ENCODE measurements at regions not wholly inside any gene's neighbourhood (a gene's known extent, or its start where the extent isn't known, plus 50 kb on each side); places are given as distances from the start of the nearest gene placed in this dataset.
A peak's percentile ranks its signal among the peaks of the same experiment; 100 is the strongest.

- intact Hi-C loops (cut with DNase I), result no loop called here
- DNase-seq, result peak in 2 of 10 donors; percentile 26 to 32
These were observed 505.3 kb downstream of the SOX6 start for GRCh38 chr11:15851051-15851498.

GRCh38 chr11:15852179-15852578, 504.2 kb downstream of the SOX6 start:
- no peak for DNase-seq
- intact Hi-C loops (cut with DNase I), result no loop called here

DNA sequence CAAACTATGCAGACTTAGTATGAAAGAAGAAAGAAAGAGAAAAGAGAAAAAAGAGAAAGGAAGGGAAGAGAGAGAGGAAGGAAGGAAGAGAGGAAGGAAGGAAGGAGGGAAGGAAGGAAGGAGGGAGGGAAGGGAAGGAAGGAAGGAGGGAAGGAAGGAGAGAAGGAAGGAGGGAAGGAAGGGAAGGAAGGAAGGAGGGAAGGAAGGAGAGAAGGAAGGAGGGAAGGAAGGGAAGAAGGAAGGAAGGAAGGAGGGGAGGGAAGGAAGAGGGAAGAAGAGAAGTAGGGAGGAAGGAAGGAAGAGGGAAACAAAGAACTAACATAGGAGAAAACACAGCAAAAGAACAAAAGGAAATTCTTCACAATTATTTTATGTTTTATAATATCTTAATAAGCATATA, 502.1 kb downstream of the SOX6 start:
- DNase-seq, result no peak
- intact Hi-C loops (cut with DNase I), result no loop called here

GRCh38 chr11:15858881-15859280, 497.5 kb downstream of the SOX6 start:
- intact Hi-C loops (cut with DNase I), result no loop called here
- DNase-seq, result no peak

DNA sequence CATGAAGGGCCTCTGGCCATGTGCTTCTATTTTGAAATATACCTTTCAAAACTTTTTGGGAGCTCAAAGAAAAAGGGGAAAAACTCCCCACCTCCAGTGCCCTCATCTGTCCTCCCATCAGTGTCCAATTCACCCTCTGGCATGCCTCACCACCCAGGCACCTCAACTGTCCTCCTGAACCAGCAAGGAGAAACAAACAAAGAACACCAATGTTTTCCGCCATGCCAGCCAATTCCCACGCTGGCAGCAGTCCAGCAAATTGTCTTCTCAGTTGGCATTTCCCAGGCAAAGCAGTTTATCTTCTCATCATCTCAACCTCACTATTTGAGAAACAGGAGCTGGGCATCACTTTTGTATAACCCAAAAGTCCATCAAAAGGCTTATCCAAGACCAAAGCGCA, 496.9 kb downstream of the SOX6 start:
- intact Hi-C loops (cut with DNase I), result no loop called here
- DNase-seq, result no peak

GRCh38 chr11:15861256-15861655, 495.1 kb downstream of the SOX6 start:
- intact Hi-C loops (cut with DNase I), result no loop called here

DNA sequence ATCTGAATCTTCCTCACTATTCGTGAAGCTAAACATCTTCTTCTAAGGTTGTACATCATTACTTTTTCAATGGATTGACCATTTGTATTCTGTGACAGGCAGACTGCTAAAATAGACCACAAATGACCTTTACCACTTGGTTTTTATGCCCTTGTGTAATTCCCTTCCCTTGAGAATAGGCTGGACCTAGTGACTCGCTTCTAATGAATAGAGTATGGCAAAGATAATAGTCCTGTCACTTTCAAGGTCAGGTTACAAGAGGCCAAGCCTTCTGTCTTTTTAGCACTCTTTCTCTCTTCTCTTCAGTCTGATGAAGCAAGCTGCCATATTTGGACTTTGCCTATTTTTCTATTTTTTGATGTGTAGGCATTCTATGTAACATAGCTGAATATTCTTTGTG, 492.9 kb downstream of the SOX6 start:
- no peak for DNase-seq
- intact Hi-C loops (cut with DNase I), result no loop called here

More at GRCh38 chr11:15861256-15861655, 495.1 kb downstream of the SOX6 start:
- DNase-seq, result no peak

DNA sequence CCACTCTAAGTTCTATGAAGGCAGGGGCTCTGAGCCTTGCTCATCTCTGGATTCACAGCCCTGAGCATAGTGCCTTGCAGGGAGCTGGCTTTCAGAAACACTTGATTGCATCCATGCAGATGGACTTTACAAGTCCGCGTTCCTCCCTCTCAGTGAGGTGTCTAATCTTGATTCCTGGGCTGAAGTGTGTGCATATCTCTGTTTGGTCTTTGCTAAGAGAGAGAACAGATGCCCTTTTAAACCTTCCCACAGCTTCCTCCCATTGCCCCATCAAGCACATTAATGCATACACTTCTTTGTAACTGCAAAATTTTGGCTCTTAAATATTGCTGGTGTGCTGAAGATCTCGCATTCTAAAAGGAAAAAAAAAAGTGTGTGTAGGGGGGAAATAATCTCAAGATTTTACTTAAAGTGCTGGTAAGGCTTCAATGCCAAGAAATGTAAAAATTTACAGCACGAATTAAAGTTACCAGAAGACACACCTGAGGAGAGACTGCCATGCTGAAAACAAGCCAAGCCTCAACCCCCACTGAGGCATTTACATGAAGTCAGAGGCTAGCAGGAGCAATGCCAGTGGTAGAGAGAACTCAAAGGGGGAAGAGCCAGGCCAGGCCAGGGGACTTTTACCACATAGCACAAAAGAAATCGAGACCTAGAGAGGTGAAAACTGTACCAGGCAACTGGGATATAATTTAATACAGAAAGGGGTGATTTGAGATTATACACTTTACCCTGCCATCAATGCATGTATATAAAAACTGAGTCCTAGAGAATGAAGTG, 492.1 kb downstream of the SOX6 start:
- DNase-seq, result no peak
- intact Hi-C loops (cut with DNase I), result no loop called here

- intact Hi-C loops (cut with DNase I), result no loop called here
- DNase-seq, result no peak
These were observed 490.9 kb downstream of the SOX6 start for GRCh38 chr11:15865212-15865987.

- no peak for DNase-seq
- intact Hi-C loops (cut with DNase I), result no loop called here
These were observed 488.5 kb downstream of the SOX6 start for GRCh38 chr11:15867871-15868270.

DNA sequence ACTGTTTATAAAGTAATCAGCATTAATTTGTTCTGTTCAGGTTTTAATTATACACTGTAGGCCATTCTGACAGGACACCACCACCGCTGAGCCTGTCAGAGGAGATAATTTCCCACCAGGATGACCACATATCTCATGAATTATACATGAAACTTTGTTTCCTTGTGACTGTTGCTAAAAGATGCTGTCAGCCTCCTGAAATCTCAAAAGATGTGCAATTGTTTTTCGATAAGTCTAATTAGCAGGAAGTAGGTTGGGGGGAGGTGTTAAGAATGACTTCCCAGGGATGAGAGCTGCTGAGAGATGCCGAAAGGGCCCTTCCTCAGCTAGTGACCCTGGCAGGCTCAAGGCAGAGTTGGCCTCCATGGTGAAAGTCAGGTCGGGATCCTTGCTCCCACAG, 485.4 kb downstream of the SOX6 start:
- no peak for DNase-seq
- intact Hi-C loops (cut with DNase I), result no loop called here

GRCh38 chr11:15871904-15872626, 484.3 kb downstream of the SOX6 start:
- intact Hi-C loops (cut with DNase I), result no loop called here
- DNase-seq, result no peak

GRCh38 chr11:15873501-15873900, 482.8 kb downstream of the SOX6 start:
- no peak for DNase-seq
- intact Hi-C loops (cut with DNase I), result no loop called here

- intact Hi-C loops (cut with DNase I), result no loop called here
- no peak for DNase-seq
These were observed 481.6 kb downstream of the SOX6 start for GRCh38 chr11:15874704-15875103.

DNA sequence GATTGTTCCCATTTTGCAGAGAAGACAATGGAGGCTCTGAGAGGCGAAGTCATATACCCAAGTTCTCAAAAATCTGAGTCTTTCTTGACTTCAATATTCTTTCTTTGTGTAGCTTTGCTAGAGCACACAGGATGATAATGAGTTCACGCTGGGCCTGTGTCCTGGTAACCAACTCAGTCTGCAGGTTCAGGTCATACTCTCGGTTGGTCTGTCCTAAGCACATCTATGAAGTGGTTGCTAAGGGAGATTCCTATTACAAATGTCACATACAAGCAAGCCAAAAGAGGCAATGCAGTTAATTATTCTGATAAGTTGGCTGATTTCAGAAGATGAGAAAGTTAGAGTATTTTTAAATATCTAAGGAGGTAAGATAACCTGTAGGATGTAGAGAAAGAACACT, 481.0 kb downstream of the SOX6 start:
- intact Hi-C loops (cut with DNase I), result no loop called here
- no peak for DNase-seq

- DNase-seq, result no peak
- intact Hi-C loops (cut with DNase I), result no loop called here
These were observed 480.4 kb downstream of the SOX6 start for GRCh38 chr11:15875943-15876342.

DNA sequence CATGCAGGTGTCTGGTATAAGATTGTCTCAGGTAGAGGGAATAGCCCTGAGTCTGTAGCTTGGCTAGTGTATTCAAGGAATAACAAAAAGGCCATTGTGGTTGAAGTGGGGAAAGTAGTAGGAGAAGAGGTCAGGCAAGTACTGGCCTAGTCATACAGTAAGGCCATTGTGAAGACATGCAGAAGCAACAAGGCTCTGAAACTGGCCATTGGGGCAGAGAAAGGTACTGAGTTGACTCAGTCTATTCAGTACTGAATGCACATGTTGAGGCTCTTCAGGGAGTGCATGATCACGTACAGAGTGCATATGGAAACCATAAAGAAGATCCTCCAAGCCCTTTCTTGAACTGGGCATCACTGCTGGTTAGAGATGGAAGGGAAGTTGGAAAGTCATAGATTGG, 477.6 kb downstream of the SOX6 start:
- no peak for DNase-seq
- intact Hi-C loops (cut with DNase I), result no loop called here

DNA sequence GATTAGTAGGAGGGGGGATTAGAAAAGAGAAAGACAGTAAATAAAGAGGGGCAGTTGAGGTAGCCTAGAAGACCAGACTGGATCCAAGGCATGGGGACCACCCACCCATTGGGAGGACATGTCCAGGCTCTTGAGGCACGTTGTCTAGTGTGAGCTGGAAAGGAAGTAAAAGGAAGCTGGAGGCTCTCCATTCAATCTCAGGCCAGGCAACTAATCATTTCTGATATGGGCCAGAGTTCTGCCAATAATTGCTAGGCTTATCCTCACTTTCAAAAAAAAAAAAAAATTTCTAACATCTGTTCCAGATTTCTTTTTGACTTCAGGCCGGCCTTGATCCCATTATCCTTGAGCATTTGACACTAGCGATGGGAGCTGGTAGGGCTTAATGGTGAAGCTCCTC, 476.1 kb downstream of the SOX6 start:
- intact Hi-C loops (cut with DNase I), result no loop called here
- DNase-seq, result no peak

DNA sequence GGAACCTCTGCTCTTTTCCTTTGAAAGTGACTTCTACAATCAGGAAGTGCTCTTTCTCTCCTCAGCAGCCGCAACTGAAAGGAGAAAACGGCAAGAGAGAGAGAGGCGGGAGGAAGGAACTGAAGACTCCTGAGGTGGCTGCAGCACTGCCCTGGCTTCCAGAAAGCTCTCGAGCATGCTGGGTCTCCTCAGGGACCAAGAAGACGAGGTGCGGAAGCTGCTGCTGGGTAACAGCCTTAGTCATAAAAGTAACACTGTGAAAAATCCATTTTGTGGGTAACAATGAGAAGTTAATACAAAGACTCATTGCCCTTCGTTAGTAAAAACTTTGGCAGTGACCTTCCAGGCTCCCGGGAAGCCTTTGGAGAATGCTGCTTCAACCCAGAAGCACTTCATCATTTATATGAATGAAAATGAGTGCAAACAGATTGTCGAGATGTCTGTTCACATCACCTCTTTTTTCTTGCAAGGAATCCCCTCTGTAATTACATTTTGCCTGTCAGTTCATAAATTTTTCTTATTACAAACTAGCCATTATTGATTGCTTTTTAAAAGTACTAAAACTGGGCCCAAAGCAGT, 473.4 kb downstream of the SOX6 start:
- intact Hi-C loops (cut with DNase I), result no loop called here
- DNase-seq, result no peak

DNA sequence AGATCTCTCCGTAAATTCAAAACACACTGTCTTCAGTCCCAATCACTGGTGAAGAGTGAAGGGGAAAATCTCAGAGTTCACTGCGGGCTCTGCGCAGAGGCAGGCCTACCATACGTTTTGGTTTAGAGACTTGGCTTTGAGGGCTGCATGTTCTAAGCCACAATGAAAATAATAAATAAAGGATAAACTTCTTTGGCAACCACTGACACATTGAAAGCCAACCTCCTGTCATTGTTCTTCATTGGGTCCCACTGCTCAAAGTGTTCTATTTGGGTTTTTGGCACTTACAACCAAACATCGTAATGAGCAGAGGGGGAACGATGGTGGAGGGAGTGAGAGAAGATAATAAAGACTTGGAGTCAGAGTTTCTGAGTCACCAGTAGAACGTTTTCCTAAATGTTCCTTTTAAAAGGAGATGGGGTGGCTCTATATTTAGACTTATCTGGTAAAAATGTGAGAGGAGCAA, 472.9 kb downstream of the SOX6 start:
- intact Hi-C loops (cut with DNase I), result no loop called here
- no peak for DNase-seq

GRCh38 chr11:15884141-15884540, 472.2 kb downstream of the SOX6 start:
- intact Hi-C loops (cut with DNase I), result no loop called here
- DNase-seq, result no peak

Data from posterior cingulate gyrus (tissue), 11 donors.